DND-41 (cell line): ENCODE measurements at regions not wholly inside any gene's neighbourhood (a gene's known extent, or its start where the extent isn't known, plus 50 kb on each side); places are given as distances from the start of the nearest gene placed in this dataset.

Experiments
- CTCF ChIP-seq: IDR thresholded peaks from 2 replicates; pipeline ENCODE4 v1.5.1; 2012; ENCODE audit warnings: borderline replicate concordance, low read length, moderate library complexity, mild to moderate bottlenecking; ENCODE audit not compliant: poor library complexity, severe bottlenecking; ENCODE audit errors: extremely low read depth
- EZH2 ChIP-seq: IDR thresholded peaks from 3 replicates; pipeline ENCODE4 v1.6.1; 2012; ENCODE audit warnings: borderline replicate concordance, low read depth, mild to moderate bottlenecking, moderate library complexity, low read length, inconsistent platforms; ENCODE audit not compliant: severe bottlenecking

- TF ChIP-seq EZH2 (no peak), CTCF (no peak)
These were observed 363.6 kb upstream of the HS6ST1 start for GRCh38 chr2:128682266-128682665.
